ENCODE measurements at regions not wholly inside any gene's neighbourhood (a gene's known extent, or its start where the extent isn't known, plus 50 kb on each side); places are given as distances from the start of the nearest gene placed in this dataset.

- no peak for TF ChIP-seq CTCF (conservative IDR thresholded peaks at IDR 0.05; ENCODE audit: low read length)
- DNase-seq (ENCODE audit: low read depth), result no peak
- no peak overlapping the region for H3K4me3 ChIP-seq (ENCODE audit: low read length)
Observed at GRCh38 chrX:121216641-121217374, 169.4 kb downstream of the GLUD2 start.

GRCh38 chrX:121221322-121221977, 174.0 kb downstream of the GLUD2 start:
- DNase-seq (ENCODE audit: low read depth), result no peak
- TF ChIP-seq CTCF (conservative IDR thresholded peaks at IDR 0.05; ENCODE audit: low read length), result no peak
- H3K4me3 ChIP-seq (ENCODE audit: low read length), result no peak overlapping the region

- no peak for DNase-seq (ENCODE audit: low read depth)
- H3K4me3 ChIP-seq (ENCODE audit: low read length), result no peak overlapping the region
- no peak for TF ChIP-seq CTCF (conservative IDR thresholded peaks at IDR 0.05; ENCODE audit: low read length)
Observed at GRCh38 chrX:121227888-121228287, 180.5 kb downstream of the GLUD2 start.

- no peak overlapping the region for H3K4me3 ChIP-seq (ENCODE audit: low read length)
- TF ChIP-seq CTCF (conservative IDR thresholded peaks at IDR 0.05; ENCODE audit: low read length), result no peak
- no peak for DNase-seq (ENCODE audit: low read depth)
Observed at GRCh38 chrX:121231566-121232358, 184.4 kb downstream of the GLUD2 start.

GRCh38 chrX:121236040-121236439, 188.6 kb downstream of the GLUD2 start:
- no peak for DNase-seq (ENCODE audit: low read depth)
- no peak for TF ChIP-seq CTCF (conservative IDR thresholded peaks at IDR 0.05; ENCODE audit: low read length)
- H3K4me3 ChIP-seq (ENCODE audit: low read length), result no peak overlapping the region

GRCh38 chrX:121238093-121238492, 190.7 kb downstream of the GLUD2 start:
- DNase-seq (ENCODE audit: low read depth), result no peak
- no peak overlapping the region for H3K4me3 ChIP-seq (ENCODE audit: low read length)
- no peak for TF ChIP-seq CTCF (conservative IDR thresholded peaks at IDR 0.05; ENCODE audit: low read length)

Data from AG10803 (cell line).